HepG2 (cell line): ENCODE measurements at regions not wholly inside any gene's neighbourhood (a gene's known extent, or its start where the extent isn't known, plus 50 kb on each side); places are given as distances from the start of the nearest gene placed in this dataset.

Experiments used
- ATAC-seq: fragments of 200-7000 bp; cut with Tn5 transposase; 3 replicates; pipeline ENCODE4 v1.9.1; 2020; ENCODE audit warnings: mild to moderate bottlenecking, moderate library complexity
- BruUV-seq: library from RNA; stranded (reverse); fragments of 400-500 nt; replicated peaks from 2 replicates; lab custom pipeline; 2021; lab: Mats Ljungman, UMichigan
- CTCF ChIA-PET: fragments of 300-600 bp; formaldehyde crosslinking; extraction: SDS; loops from one replicate; lab custom pipeline; 2021; ENCODE audit warnings: low total read pairs, inconsistent platforms, low intra/inter-chr PET ratio; lab: Yijun Ruan, JAX
- POLR2A ChIA-PET: fragments of 350-600 bp; sonication (Branson Sonifier 250); formaldehyde crosslinking; loops from one replicate; lab custom pipeline; 2020; ENCODE audit warnings: antibody characterized with exemption, inconsistent platforms; lab: Yijun Ruan, JAX
- DNase-seq: peaks from one replicate; pipeline ENCODE4 v3.0.0-alpha.2; 2015; ENCODE audit warnings: low spot score
- FAIRE-seq: peaks from 3 replicates; lab custom pipeline; 2011; peaks lifted over from hg19 to GRCh38; lab: Jason Lieb, UNC
- H2AFZ ChIP-seq: one replicate; pipeline ENCODE4 v1.6.1; 2011; ENCODE audit warnings: low read length, inconsistent platforms
- H3K27ac ChIP-seq: fragments of 300-600 bp; 3 replicates; pipeline ENCODE4 v1.8.0; 2011; ENCODE audit warnings: mixed run types, mild to moderate bottlenecking, mixed read lengths, low read length, inconsistent platforms; ENCODE audit not compliant: insufficient read depth; ENCODE audit errors: extremely low read length
- H3K27me3 ChIP-seq, 2 experiments: fragments of 200-600 bp in 1 of 2; 2 replicates in 1 of 2; 3 replicates in 1 of 2; pipeline versions ENCODE4 v1.6.0 to v1.8.0; 2011; ENCODE audit warnings: low read length in 2 of 2, mild to moderate bottlenecking in 2 of 2, moderate library complexity in 2 of 2, inconsistent platforms in 1 of 2; ENCODE audit not compliant: insufficient read depth in 2 of 2, control insufficient read depth in 1 of 2
- H3K36me3 ChIP-seq, 2 experiments: fragments of 200-600 bp in 1 of 2; replicated peaks in 1 of 2; 2 replicates in 1 of 2; 3 replicates in 1 of 2; pipeline versions ENCODE4 v1.5.1 to v1.8.0; 2011; ENCODE audit warnings: low read length in 2 of 2, inconsistent platforms in 1 of 2; ENCODE audit not compliant: insufficient read depth in 2 of 2, control insufficient read depth in 1 of 2
- H3K4me1 ChIP-seq: 2 replicates; pipeline ENCODE4 v1.5.1; 2012; ENCODE audit warnings: low read length, inconsistent platforms; ENCODE audit not compliant: insufficient read depth
- H3K4me2 ChIP-seq: 2 replicates; pipeline ENCODE4 v1.6.0; 2011; ENCODE audit warnings: low read depth, low read length, inconsistent platforms
- H3K4me3 ChIP-seq, 3 experiments: fragments of 200-600 bp in 1 of 3; sonication (generic), shearing (Covaris generic) in 1 of 3; replicated peaks in 1 of 3; 2 replicates each; pipeline ENCODE4 v1.5.1; 2011 to 2016; ENCODE audit warnings: low read length in 3 of 3, inconsistent platforms in 2 of 3, low read depth in 2 of 3, mild to moderate bottlenecking in 2 of 3, control low read depth in 1 of 3, mixed read lengths in 1 of 3; ENCODE audit not compliant: insufficient read depth in 1 of 3
- H3K79me2 ChIP-seq: one replicate; pipeline ENCODE4 v1.6.1; 2011; ENCODE audit warnings: low read length, inconsistent platforms; ENCODE audit not compliant: insufficient read depth
- H3K9ac ChIP-seq: 2 replicates; pipeline ENCODE4 v1.6.0; 2011; ENCODE audit warnings: mild to moderate bottlenecking, low read depth, low read length, inconsistent platforms; ENCODE audit not compliant: insufficient read depth
- H3K9me3 ChIP-seq: 2 replicates; pipeline ENCODE4 v1.5.1; 2012; ENCODE audit warnings: mild to moderate bottlenecking, low read length
- H4K20me1 ChIP-seq: 2 replicates; pipeline ENCODE4 v1.6.0; 2011; ENCODE audit warnings: inconsistent platforms, mild to moderate bottlenecking, low read length, moderate library complexity; ENCODE audit not compliant: insufficient read depth
- AFF4 ChIP-seq: sonication (generic); formaldehyde crosslinking; IDR thresholded peaks from 2 replicates; pipeline ENCODE4 v1.4.0; 2020; ENCODE audit warnings: missing genetic modification reagents
- FOXO4 ChIP-seq: sonication (generic); formaldehyde crosslinking; conservative IDR thresholded peaks from 2 replicates; pipeline ENCODE4 v1.8.1; 2023; ENCODE audit warnings: missing genetic modification reagents
- GLMP ChIP-seq: sonication (generic); formaldehyde crosslinking; IDR thresholded peaks from 2 replicates; pipeline ENCODE4 v1.9.0; 2021; ENCODE audit warnings: missing genetic modification reagents, mild to moderate bottlenecking, borderline replicate concordance
- RERE ChIP-seq: IDR thresholded peaks from 2 replicates; pipeline ENCODE4 v1.6.1; 2016; ENCODE audit warnings: low read depth, missing genetic modification reagents, missing compliant biosample characterization
- RFXAP ChIP-seq: sonication (generic); formaldehyde crosslinking; IDR thresholded peaks from 2 replicates; pipeline ENCODE4 v1.4.0; 2020; ENCODE audit warnings: missing genetic modification reagents, borderline replicate concordance
- SMARCE1 ChIP-seq: fragments of 450-650 bp; IDR thresholded peaks from 2 replicates; pipeline ENCODE4 v1.6.1; 2017; ENCODE audit warnings: borderline replicate concordance
- SPEN ChIP-seq: sonication (generic); formaldehyde crosslinking; IDR thresholded peaks from 2 replicates; pipeline ENCODE4 v1.5.1; 2020; ENCODE audit warnings: low read depth, mild to moderate bottlenecking, missing genetic modification reagents
- ZFP41 ChIP-seq: sonication (generic); formaldehyde crosslinking; IDR thresholded peaks from 2 replicates; pipeline ENCODE4 v1.4.0; 2020; ENCODE audit warnings: mild to moderate bottlenecking, missing genetic modification reagents, borderline replicate concordance
- ZNF276 ChIP-seq: sonication (generic); formaldehyde crosslinking; IDR thresholded peaks from 2 replicates; pipeline ENCODE4 v1.4.0; 2020; ENCODE audit warnings: mild to moderate bottlenecking, low read depth, missing genetic modification reagents
- ZNF724P ChIP-seq: sonication (generic); formaldehyde crosslinking; IDR thresholded peaks from 2 replicates; pipeline ENCODE4 v1.8.0; 2022; ENCODE audit warnings: missing genetic modification reagents, borderline replicate concordance
- WGBS: methylation state at CpG from one replicate; pipeline ENCODE4 v1.1.6; 2017; ENCODE audit warnings: low lambda C conversion rate; 5-methylcytosine and 5-hydroxymethylcytosine counted together
- in situ Hi-C: cut with HindIII; loops from 2 replicates; pipeline ENCODE4 v1.10.0; 2017; ENCODE audit warnings: low pct_unique_long_range_greater_than_20kb; ENCODE audit not compliant: extremely low pct_ligation_motif_present
- intact Hi-C: fragments of 100-400 bp; cut with micrococcal nuclease; formaldehyde crosslinking; loops from one replicate; pipeline ENCODE4 v1.10.0; 2022; ENCODE audit not compliant: unreplicated experiment

- H3K4me3 ChIP-seq, result no peak overlapping the region
- H4K20me1 ChIP-seq, result no peaks in the 10 kb centered on the region
- no TSS peak for BruUV-seq
- CTCF ChIA-PET, result no interaction called here
- no peak for ATAC-seq
- no peaks in the 10 kb centered on the region for H3K9me3 ChIP-seq
- POLR2A ChIA-PET, result no interaction called here
- in situ Hi-C loops, result no loop called here
- no peaks in the 10 kb centered on the region for H3K36me3 ChIP-seq
- DNase-seq, result no peak
- intact Hi-C loops, result no loop called here
- H3K4me2 ChIP-seq, result no peak overlapping the region
- H2AFZ ChIP-seq, result no peak overlapping the region
- no peaks in the 10 kb centered on the region for H3K27me3 ChIP-seq
- H3K27ac ChIP-seq, result no peak overlapping the region
- no peaks in the 10 kb centered on the region for H3K79me2 ChIP-seq
- H3K4me1 ChIP-seq, result no peaks in the 10 kb centered on the region
- 49% methylated on average over 8 of the region's 8 CpGs for WGBS
- no peak for FAIRE-seq
- no peak overlapping the region for H3K9ac ChIP-seq
- TF ChIP-seq AFF4 (CRISPR knock-in tag) (no peak), FOXO4 (CRISPR knock-in tag) (no peak), GLMP (CRISPR knock-in tag) (no peak), SPEN (CRISPR knock-in tag) (no peak), ZNF724P (CRISPR knock-in tag) (no peak), RERE (CRISPR knock-in tag) (no peak), ZNF276 (CRISPR knock-in tag) (no peak), ZFP41 (CRISPR knock-in tag) (no peak), SMARCE1 (no peak), RFXAP (CRISPR knock-in tag) (no peak)
These were observed 233.1 kb downstream of the EBLN2 start for GRCh38 chr3:73294537-73294936.
